ENCODE measurements at regions not wholly inside any gene's neighbourhood (a gene's known extent, or its start where the extent isn't known, plus 50 kb on each side); places are given as distances from the start of the nearest gene placed in this dataset.
"Not testable (repeated sequence)": the region's sequence is repeated elsewhere in the genome, so short reads cannot be mapped to it uniquely, and the experiment has no call there.

- no peak for DNase-seq (ENCODE audit: low read depth)
Observed at GRCh38 chr3:33919312-33920120, 121.1 kb downstream of the PDCD6IP start.

GRCh38 chr3:33920511-33920910 is 122.1 kb downstream of the PDCD6IP start:
- no peak for DNase-seq (ENCODE audit: low read depth)

- no peak for DNase-seq (ENCODE audit: low read depth)
Observed at GRCh38 chr3:33921608-33922007, 123.2 kb downstream of the PDCD6IP start.

- no peak for DNase-seq (ENCODE audit: low read depth)
Observed at GRCh38 chr3:33926998-33927605, 128.7 kb downstream of the PDCD6IP start.

GRCh38 chr3:33929813-33930212 is 131.4 kb downstream of the PDCD6IP start:
- no peak for DNase-seq (ENCODE audit: low read depth)

- no peak for DNase-seq (ENCODE audit: low read depth)
Observed at GRCh38 chr3:33931512-33931911, 133.1 kb downstream of the PDCD6IP start.

GRCh38 chr3:33932010-33932764 is 133.8 kb downstream of the PDCD6IP start:
- DNase-seq (ENCODE audit: low read depth): no peak

GRCh38 chr3:33936171-33936920 is 137.9 kb downstream of the PDCD6IP start:
- DNase-seq (ENCODE audit: low read depth): no peak

GRCh38 chr3:33936921-33937525 is 138.6 kb downstream of the PDCD6IP start:
- DNase-seq (ENCODE audit: low read depth): no peak

GRCh38 chr3:33937628-33938027 is 139.2 kb downstream of the PDCD6IP start:
- no peak for DNase-seq (ENCODE audit: low read depth)

- no peak for DNase-seq (ENCODE audit: low read depth)
Observed at GRCh38 chr3:33940149-33940548, 141.7 kb downstream of the PDCD6IP start.

- no peak for DNase-seq (ENCODE audit: low read depth)
Observed at GRCh38 chr3:33940736-33941135, 142.3 kb downstream of the PDCD6IP start.

GRCh38 chr3:33941804-33942203 is 143.4 kb downstream of the PDCD6IP start:
- DNase-seq (ENCODE audit: low read depth): no peak

GRCh38 chr3:33942483-33943150 is 144.2 kb downstream of the PDCD6IP start:
- no peak for DNase-seq (ENCODE audit: low read depth)

GRCh38 chr3:33943277-33943676 is 144.8 kb downstream of the PDCD6IP start:
- DNase-seq (ENCODE audit: low read depth): no peak

- DNase-seq (ENCODE audit: low read depth): not testable (repeated sequence)
Observed at GRCh38 chr3:33946612-33947011, 148.2 kb downstream of the PDCD6IP start.

GRCh38 chr3:33947272-33948195 is 149.1 kb downstream of the PDCD6IP start:
- no peak for DNase-seq (ENCODE audit: low read depth)

- no peak for DNase-seq (ENCODE audit: low read depth)
Observed at GRCh38 chr3:33949074-33949473, 150.6 kb downstream of the PDCD6IP start.

- DNase-seq (ENCODE audit: low read depth): no peak
Observed at GRCh38 chr3:33954956-33955355, 156.5 kb downstream of the PDCD6IP start.

- no peak for DNase-seq (ENCODE audit: low read depth)
Observed at GRCh38 chr3:33956206-33956605, 157.8 kb downstream of the PDCD6IP start.

All from HS-27A (cell line).